HCT116 (cell line): ENCODE measurements at regions not wholly inside any gene's neighbourhood (a gene's known extent, or its start where the extent isn't known, plus 50 kb on each side); places are given as distances from the start of the nearest gene placed in this dataset.
"Not testable (repeated sequence)": the region's sequence is repeated elsewhere in the genome, so short reads cannot be mapped to it uniquely, and the experiment has no call there.

Experiments used
- ATAC-seq: fragments of 200-7000 bp; cut with Tn5 transposase; 2 replicates; pipeline ENCODE4 v1.9.1; 2020; ENCODE audit warnings: mild to moderate bottlenecking, moderate library complexity
- BruUV-seq: library from RNA; stranded (reverse); fragments of 400-500 nt; replicated peaks from 2 replicates; lab custom pipeline; 2021; lab: Mats Ljungman, UMichigan
- CTCF ChIA-PET: fragments of 300-600 bp; sonication (Branson Sonifier 250); formaldehyde crosslinking; loops from one replicate; lab custom pipeline; 2021; ENCODE audit warnings: antibody characterized with exemption; lab: Charles Lee
- POLR2A ChIA-PET: fragments of 300-600, 350-600 bp; sonication (Branson Sonifier 250); formaldehyde crosslinking; loops from one replicate; lab custom pipeline; 2021; ENCODE audit warnings: antibody characterized with exemption; lab: Charles Lee
- RAD21 ChIA-PET, 2 experiments: fragments of 300-600 bp; sonication (Branson Sonifier 250); formaldehyde crosslinking; loops; one replicate each; lab custom pipeline; 2023; ENCODE audit warnings: low total read pairs in 2 of 2; ENCODE audit not compliant: uncharacterized antibody in 2 of 2, unreplicated experiment in 2 of 2, low non-redundant PET in 1 of 2; lab: Charles Lee
- DNase-seq: peaks from one replicate; pipeline ENCODE4 v3.0.0-alpha.2; 2010; ENCODE audit warnings: low read depth, low spot score
- H2AFZ ChIP-seq: fragments of 200-600 bp; shearing (Covaris generic), sonication (generic); 2 replicates; pipeline ENCODE4 v1.6.1; 2017; ENCODE audit warnings: low read depth, mixed run types, mixed read lengths, antibody characterized with exemption, low read length; ENCODE audit not compliant: poor library complexity, severe bottlenecking
- H3K27ac ChIP-seq: 2 replicates; pipeline ENCODE4 v1.5.1; 2012; ENCODE audit warnings: low read depth, low read length
- H3K27me3 ChIP-seq: fragments of 200-600 bp; sonication (generic); 2 replicates; pipeline ENCODE4 v1.6.1; 2016; ENCODE audit warnings: mixed run types, low read length, mixed read lengths; ENCODE audit not compliant: insufficient read depth
- H3K36me3 ChIP-seq, 2 experiments: fragments of 200-500 bp in 1 of 2; fragments of 200-600 bp in 1 of 2; sonication (Bioruptor generic) in 1 of 2; sonication (generic) in 1 of 2; 2 replicates each; pipeline versions ENCODE4 v1.5.1 to v1.6.1; 2014 to 2016; ENCODE audit warnings: low read length in 2 of 2, inconsistent platforms in 1 of 2, mixed read lengths in 1 of 2, mixed run types in 1 of 2; ENCODE audit not compliant: insufficient read depth in 2 of 2, control insufficient read depth in 1 of 2
- H3K4me1 ChIP-seq, 2 experiments: fragments of 200-600 bp in 1 of 2; sonication (generic) in 1 of 2; 2 replicates each; pipeline versions ENCODE4 v1.5.1 to v1.6.1; 2012 to 2017; ENCODE audit warnings: low read length in 2 of 2, inconsistent platforms in 1 of 2, mild to moderate bottlenecking in 1 of 2, mixed read lengths in 1 of 2, mixed run types in 1 of 2, moderate library complexity in 1 of 2; ENCODE audit not compliant: insufficient read depth in 2 of 2, control insufficient read depth in 1 of 2
- H3K4me2 ChIP-seq: fragments of 200-600 bp; sonication (generic); 2 replicates; pipeline ENCODE4 v1.6.1; 2017; ENCODE audit warnings: mixed run types, low read length, mixed read lengths
- H3K4me3 ChIP-seq, 2 experiments: fragments of 200-600 bp in 1 of 2; sonication (generic) in 1 of 2; replicated peaks in 1 of 2; 2 replicates each; pipeline ENCODE4 v1.5.1; 2011 to 2016; ENCODE audit warnings: low read length in 2 of 2, control low read depth in 1 of 2, low read depth in 1 of 2, mild to moderate bottlenecking in 1 of 2, mixed read lengths in 1 of 2, mixed run types in 1 of 2
- H3K79me2 ChIP-seq: fragments of 200-600 bp; sonication (generic); 2 replicates; pipeline ENCODE4 v1.6.1; 2017; ENCODE audit warnings: mild to moderate bottlenecking, mixed run types, low read length, moderate library complexity, mixed read lengths; ENCODE audit not compliant: insufficient read depth
- H3K9ac ChIP-seq: fragments of 200-600 bp; sonication (generic); 2 replicates; pipeline ENCODE4 v1.6.1; 2016; ENCODE audit warnings: low read length, mixed read lengths
- H3K9me2 ChIP-seq: fragments of 200-600 bp; sonication (generic), shearing (Covaris generic); 2 replicates; pipeline ENCODE4 v1.6.1; 2017; ENCODE audit warnings: mixed run types, mild to moderate bottlenecking, moderate library complexity; ENCODE audit not compliant: insufficient read depth
- H3K9me3 ChIP-seq, 2 experiments: fragments of 200-500 bp in 1 of 2; fragments of 200-600 bp in 1 of 2; sonication (Bioruptor generic) in 1 of 2; sonication (generic) in 1 of 2; 2 replicates each; pipeline ENCODE4 v1.6.1; 2014 to 2017; ENCODE audit warnings: low read length in 2 of 2, mixed read lengths in 2 of 2, inconsistent platforms in 1 of 2, low read depth in 1 of 2, mild to moderate bottlenecking in 1 of 2, mixed run types in 1 of 2, moderate library complexity in 1 of 2; ENCODE audit not compliant: control insufficient read depth in 1 of 2, insufficient read depth in 1 of 2
- H4K20me1 ChIP-seq: fragments of 200-600 bp; sonication (generic), shearing (Covaris generic); 2 replicates; pipeline ENCODE4 v1.6.1; 2017; ENCODE audit warnings: mixed run types, mild to moderate bottlenecking, moderate library complexity; ENCODE audit not compliant: insufficient read depth
- ATF3 ChIP-seq: IDR thresholded peaks from 2 replicates; pipeline ENCODE4 v1.6.1; 2012
- CEBPB ChIP-seq: IDR thresholded peaks from 2 replicates; pipeline ENCODE4 v1.6.1; 2012; ENCODE audit warnings: low read depth
- CTCF ChIP-seq, 3 experiments: fragments of 200-600 bp in 1 of 3; sonication (generic) in 1 of 3; IDR thresholded peaks in 2 of 3; conservative IDR thresholded peaks in 1 of 3; 2 replicates each; pipeline ENCODE4 v1.5.1; 2012 to 2017; ENCODE audit warnings: low read depth in 2 of 3, low read length in 2 of 3, antibody characterized with exemption in 1 of 3, borderline replicate concordance in 1 of 3, control low read depth in 1 of 3, mild to moderate bottlenecking in 1 of 3, mixed read lengths in 1 of 3, mixed run types in 1 of 3, moderate library complexity in 1 of 3; ENCODE audit not compliant: insufficient read depth in 1 of 3
- EGR1 ChIP-seq: IDR thresholded peaks from 2 replicates; pipeline ENCODE4 v1.6.1; 2012; ENCODE audit warnings: low read depth
- FOSL1 ChIP-seq: IDR thresholded peaks from 2 replicates; pipeline ENCODE4 v1.6.1; 2012; ENCODE audit warnings: low read depth
- MAX ChIP-seq: IDR thresholded peaks from 2 replicates; pipeline ENCODE4 v1.6.1; 2012
- POLR2A ChIP-seq: IDR thresholded peaks from 2 replicates; pipeline ENCODE4 v1.7.0; 2011; ENCODE audit warnings: borderline replicate concordance; ENCODE audit not compliant: insufficient read depth, insufficient read length; ENCODE audit errors: extremely low read depth
- RAD21 ChIP-seq: IDR thresholded peaks from 2 replicates; pipeline ENCODE4 v1.6.1; 2012; ENCODE audit warnings: low read depth, mild to moderate bottlenecking
- SP1 ChIP-seq: IDR thresholded peaks from 2 replicates; pipeline ENCODE4 v1.6.1; 2012; ENCODE audit warnings: low read depth
- TCF7L2 ChIP-seq: IDR thresholded peaks from 2 replicates; pipeline ENCODE4 v1.7.0; 2011; ENCODE audit warnings: borderline replicate concordance, inconsistent platforms; ENCODE audit not compliant: insufficient read depth, insufficient read length; ENCODE audit errors: extremely low read depth
- ZFX ChIP-seq: fragments of 450-650 bp; IDR thresholded peaks from 2 replicates; pipeline ENCODE4 v1.6.1; 2017
- intact Hi-C: fragments of 100-400 bp; cut with micrococcal nuclease; formaldehyde crosslinking; loops from 2 replicates; pipeline ENCODE4 v1.10.0; 2022
- TF ChIP-seq, protein P1 (sequence below): IDR thresholded peaks from 2 replicates; pipeline ENCODE4 v1.6.1; 2011; ENCODE audit warnings: mild to moderate bottlenecking, low read length, moderate library complexity; ENCODE audit not compliant: insufficient replicate concordance; ENCODE audit errors: extremely low read depth

GRCh38 chr7:120190566-120190965 lies 82.4 kb upstream of the KCND2 start:
- H3K4me1 ChIP-seq, result no peaks in the 10 kb centered on the region
- no peak overlapping the region for H3K9ac ChIP-seq
- H4K20me1 ChIP-seq, result no peaks in the 10 kb centered on the region
- no TSS peak for BruUV-seq
- intact Hi-C loops, result no loop called here
- ATAC-seq (no peak), DNase-seq (no peak)
- H3K9me2 ChIP-seq, result no peaks in the 10 kb centered on the region
- no peaks in the 10 kb centered on the region for H3K9me3 ChIP-seq
- no peaks in the 10 kb centered on the region for H3K27me3 ChIP-seq
- H3K79me2 ChIP-seq, result no peaks in the 10 kb centered on the region
- RAD21 ChIA-PET, result no interaction called here
- TF ChIP-seq, protein P1, sequence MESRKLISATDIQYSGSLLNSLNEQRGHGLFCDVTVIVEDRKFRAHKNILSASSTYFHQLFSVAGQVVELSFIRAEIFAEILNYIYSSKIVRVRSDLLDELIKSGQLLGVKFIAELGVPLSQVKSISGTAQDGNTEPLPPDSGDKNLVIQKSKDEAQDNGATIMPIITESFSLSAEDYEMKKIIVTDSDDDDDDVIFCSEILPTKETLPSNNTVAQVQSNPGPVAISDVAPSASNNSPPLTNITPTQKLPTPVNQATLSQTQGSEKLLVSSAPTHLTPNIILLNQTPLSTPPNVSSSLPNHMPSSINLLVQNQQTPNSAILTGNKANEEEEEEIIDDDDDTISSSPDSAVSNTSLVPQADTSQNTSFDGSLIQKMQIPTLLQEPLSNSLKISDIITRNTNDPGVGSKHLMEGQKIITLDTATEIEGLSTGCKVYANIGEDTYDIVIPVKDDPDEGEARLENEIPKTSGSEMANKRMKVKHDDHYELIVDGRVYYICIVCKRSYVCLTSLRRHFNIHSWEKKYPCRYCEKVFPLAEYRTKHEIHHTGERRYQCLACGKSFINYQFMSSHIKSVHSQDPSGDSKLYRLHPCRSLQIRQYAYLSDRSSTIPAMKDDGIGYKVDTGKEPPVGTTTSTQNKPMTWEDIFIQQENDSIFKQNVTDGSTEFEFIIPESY, result no peak
- no peak for TF ChIP-seq CTCF (IDR thresholded peaks at IDR 0.05 in 2 of 3, conservative IDR thresholded peaks at IDR 0.05 in 1 of 3; ENCODE audit: borderline replicate concordance in 1 of 3, insufficient read depth in 1 of 3, low read depth in 2 of 3, low read length in 2 of 3)
- no peak for TF ChIP-seq ATF3
- no peak for TF ChIP-seq MAX
- no peak for TF ChIP-seq POLR2A
- no peak for TF ChIP-seq TCF7L2
- no peak for TF ChIP-seq EGR1
- no peak for TF ChIP-seq RAD21
- no peak for TF ChIP-seq FOSL1
- TF ChIP-seq CEBPB, result no peak
- no peak for TF ChIP-seq SP1
- TF ChIP-seq ZFX, result no peak
- TF ChIP-seq, all 23 proteins: peak for 0
- POLR2A ChIA-PET, result no interaction called here
- Histone ChIP-seq H2AFZ (no peak overlapping the region), H3K27ac (no peak overlapping the region), H3K4me2 (no peak overlapping the region), H3K4me3 (no peak overlapping the region), H3K36me3 (no peaks in the 10 kb centered on the region)
- CTCF ChIA-PET, result no interaction called here

- ATAC-seq, H3K4me3 ChIP-seq, H4K20me1 ChIP-seq, H3K4me1 ChIP-seq, POLR2A ChIA-PET, H3K79me2 ChIP-seq, H3K27me3 ChIP-seq, H3K4me2 ChIP-seq, RAD21 ChIA-PET, H3K36me3 ChIP-seq, DNase-seq, CTCF ChIA-PET, BruUV-seq, H3K9me2 ChIP-seq, H3K9me3 ChIP-seq, H3K9ac ChIP-seq, H2AFZ ChIP-seq, H3K27ac ChIP-seq, intact Hi-C loops: not testable (repeated sequence)
Measured at GRCh38 chr7:120191423-120191822, 81.6 kb upstream of the KCND2 start.
